Fibroblast of skin of left quadriceps (primary cell): ENCODE measurements at regions not wholly inside any gene's neighbourhood (a gene's known extent, or its start where the extent isn't known, plus 50 kb on each side); places are given as distances from the start of the nearest gene placed in this dataset.
"Not testable (repeated sequence)": the region's sequence is repeated elsewhere in the genome, so short reads cannot be mapped to it uniquely, and the experiment has no call there.

ENCODE experiments used
- DNase-seq, 2 experiments: peaks; one replicate each; pipeline ENCODE4 v3.0.0-alpha.2; 2013; ENCODE audit warnings: low read depth in 2 of 2

DNA sequence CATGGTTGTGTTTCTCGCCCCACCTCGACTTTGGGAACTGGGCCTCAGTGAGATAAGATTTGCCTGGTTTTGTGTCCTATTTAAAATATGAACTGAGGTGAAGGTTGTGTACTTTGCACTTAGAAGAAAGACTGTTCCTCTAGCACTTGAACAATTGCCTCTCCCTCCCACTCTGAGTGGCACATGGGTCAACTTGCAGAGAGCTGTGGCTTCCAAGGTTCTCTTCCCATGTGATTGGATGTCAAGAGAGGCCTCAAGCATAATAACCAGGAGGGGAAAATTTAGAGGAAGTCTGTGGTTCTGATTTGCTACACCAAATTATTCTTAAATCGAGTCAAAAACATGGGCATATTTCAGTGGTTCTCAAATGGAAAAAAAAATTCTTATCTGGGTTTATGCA, 329.2 kb downstream of the HS3ST3B1 start:
- DNase-seq, result no peak

DNA sequence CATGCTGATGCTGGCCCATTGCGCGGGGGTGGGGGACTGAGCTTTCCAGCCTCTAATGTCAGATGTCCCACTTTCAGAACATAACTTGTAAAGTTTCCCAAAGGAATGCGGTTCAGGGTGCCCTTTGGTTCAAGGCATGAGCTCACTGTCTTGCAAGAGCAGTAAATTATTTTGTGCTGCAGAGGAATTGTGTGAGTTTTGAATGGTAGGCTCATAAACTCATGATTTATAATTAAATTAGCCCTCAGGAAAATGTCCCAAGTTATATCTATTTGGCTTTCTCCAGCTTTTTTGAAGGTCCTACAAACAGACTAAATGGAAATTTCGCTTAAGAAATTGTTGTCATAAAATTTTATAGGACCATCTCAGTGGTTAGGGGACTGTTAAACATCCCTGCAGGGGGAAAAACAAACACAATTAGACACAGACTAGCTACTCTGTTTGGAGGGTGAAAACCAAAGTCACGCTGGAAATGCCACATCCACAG, 321.8 kb downstream of the HS3ST3B1 start:
- DNase-seq, result peak; percentile 32 to 40

DNA sequence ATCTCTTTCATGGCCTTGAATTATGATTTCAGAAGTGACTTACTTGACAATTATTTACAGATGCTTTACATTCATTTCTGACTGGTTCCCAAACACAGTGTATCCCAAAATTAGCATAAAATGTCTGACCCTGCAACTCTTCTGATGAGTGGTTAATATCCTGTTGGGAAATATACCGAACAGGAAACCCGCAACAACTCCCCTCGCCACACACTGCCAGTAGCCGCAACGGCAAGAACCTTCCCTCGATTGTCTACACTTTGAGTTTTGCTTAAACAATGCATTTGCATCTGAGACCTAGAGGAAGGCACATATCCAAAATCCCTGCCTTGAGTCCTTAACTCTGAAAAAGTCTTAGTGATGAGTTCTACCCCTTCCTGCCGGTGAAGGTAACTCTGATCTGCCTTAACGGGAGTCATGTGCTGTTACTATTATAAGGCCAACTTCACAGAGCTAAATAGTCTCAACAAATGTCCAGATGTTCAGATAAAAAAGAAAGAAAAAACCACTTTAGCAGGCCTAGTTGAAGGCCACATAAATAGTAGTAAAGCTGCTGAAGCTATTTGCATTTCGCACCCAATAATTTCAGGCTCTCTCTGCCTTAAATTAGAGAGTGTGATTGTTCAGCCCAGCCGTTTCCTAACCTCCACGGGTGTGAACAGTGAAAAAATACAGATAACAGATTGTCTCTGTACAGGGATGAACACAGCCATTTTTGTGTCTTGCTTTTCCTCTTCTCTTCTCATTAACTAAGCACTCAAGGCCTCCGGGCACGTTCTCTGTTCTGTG, 321.1 kb downstream of the HS3ST3B1 start:
- peak; percentile 2 to 9 for DNase-seq

GRCh38 chr17:14619821-14620220, 318.9 kb downstream of the HS3ST3B1 start:
- no peak for DNase-seq

DNA sequence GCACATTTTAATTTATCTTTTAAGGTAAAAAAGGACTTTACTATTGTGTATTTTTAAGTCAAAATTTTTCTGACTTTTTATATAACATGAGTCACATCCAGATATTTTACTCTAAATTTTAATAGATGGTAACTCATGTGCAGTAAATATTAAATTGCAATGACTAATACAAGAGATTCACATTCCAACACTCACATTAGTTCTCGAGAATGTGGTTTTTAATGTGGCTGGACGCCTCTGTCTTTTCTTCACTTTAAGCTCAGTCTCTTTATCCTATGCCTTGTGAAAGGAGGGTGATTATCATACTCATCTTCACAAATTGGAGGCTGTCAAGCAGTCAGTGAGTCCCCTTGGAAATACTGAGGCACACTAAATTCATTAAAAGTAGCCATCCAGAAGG, 315.6 kb downstream of the HS3ST3B1 start:
- peak; percentile 59 to 60 for DNase-seq

GRCh38 chr17:14605267-14605599, 304.4 kb downstream of the HS3ST3B1 start:
- DNase-seq, result no peak

GRCh38 chr17:14604591-14605266, 303.8 kb downstream of the HS3ST3B1 start:
- DNase-seq, result no peak

DNA sequence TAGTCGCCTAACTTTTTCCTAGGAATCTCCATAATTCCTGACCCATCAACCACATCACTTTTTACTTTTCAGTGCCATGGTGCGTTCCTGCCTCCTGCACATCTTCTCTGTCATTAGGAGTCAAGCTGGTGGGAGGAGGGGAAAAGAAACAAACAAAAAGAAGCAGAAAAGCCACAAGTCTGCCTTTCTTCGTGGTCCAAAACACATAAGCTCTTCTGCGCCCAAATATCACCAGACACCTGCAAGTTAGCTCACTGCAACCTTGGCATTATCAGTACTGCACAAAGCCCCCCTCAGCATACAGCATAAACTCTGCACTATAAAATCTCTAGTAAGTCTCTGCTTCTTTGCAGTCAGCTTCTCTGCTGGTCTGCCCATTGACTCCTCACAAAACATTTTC, 295.3 kb downstream of the HS3ST3B1 start:
- DNase-seq, result no peak

DNA sequence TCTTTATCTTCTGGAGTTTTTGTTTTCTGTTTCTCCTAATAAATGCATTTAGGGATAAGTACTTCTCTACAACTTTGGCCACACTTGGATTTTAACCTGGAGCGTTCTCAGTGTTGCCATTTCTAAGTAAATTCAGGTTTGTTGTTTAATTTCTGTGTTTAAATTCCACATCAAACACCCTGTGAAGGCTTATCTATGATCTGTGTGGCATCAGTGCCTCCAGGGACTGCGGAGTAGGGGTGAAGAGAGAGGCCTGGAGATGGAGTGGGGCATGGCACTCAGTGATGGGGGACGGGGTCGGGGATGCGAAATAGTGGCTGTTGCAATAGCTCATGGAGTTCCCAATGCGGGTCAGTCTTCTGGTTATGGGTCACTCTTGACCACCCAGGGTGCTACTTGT, 294.8 kb downstream of the HS3ST3B1 start:
- no peak for DNase-seq

DNA sequence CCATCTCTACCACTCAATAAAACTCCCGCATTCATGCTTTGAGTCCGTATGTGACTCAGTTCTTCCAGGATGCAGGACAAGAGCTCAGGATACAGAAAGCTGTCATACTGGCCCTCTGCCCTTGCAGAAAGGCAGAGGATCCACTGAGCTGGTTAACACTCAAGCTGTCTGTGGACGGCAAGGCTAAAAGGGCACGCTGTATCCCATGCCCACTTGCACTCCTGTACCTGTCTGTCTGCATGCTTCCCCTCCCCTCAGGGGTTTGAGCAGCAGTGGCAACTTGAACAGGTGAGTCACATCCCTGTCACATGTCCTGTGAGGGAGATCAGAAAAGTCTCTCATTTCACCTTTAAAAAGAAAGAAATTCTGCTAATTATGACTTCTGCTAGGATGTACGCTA, 293.8 kb downstream of the HS3ST3B1 start:
- no peak for DNase-seq

- DNase-seq, result no peak
Measured at GRCh38 chr17:14593956-14594355, 293.1 kb downstream of the HS3ST3B1 start.

DNA sequence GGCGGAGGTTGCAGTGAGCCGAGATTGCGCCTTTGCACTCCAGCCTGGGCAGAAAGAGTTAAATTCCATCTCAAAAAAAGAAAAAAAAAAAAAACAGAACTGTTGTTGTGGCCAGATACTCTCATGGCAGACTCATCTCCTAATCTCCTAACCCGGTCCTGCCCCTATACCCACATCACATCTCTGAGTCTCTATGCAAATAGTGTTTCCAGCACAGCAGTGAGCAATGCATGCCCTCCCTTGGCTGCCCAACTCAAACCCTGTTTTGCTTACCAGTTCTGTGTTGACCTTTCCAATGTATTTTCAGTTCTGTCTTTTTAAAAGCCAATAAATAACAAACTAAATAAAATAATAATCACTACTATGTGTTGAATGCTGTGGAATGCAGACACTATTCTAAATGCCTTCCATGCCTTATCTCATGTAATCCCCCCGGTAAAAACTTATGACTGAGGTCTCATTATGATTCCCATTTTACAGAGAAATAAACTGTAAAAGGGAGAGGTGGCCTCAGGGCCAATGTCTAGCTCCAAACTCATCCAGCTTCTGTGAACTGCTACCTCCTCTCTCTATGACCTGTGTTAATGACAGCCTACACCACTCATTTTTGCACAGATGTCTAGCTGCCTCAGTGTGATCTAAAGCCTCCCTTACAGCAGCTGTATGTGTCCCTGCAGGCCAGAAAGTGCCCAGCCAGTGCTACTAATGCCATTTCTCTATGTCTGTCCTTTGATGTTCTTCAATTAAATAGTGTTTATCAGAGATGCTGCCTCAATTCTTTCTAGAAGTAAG, 289.8 kb downstream of the HS3ST3B1 start:
- DNase-seq, result no peak

- DNase-seq, result no peak
Measured at GRCh38 chr17:14585099-14585498, 284.2 kb downstream of the HS3ST3B1 start.

- no peak for DNase-seq
Measured at GRCh38 chr17:14582996-14583395, 282.1 kb downstream of the HS3ST3B1 start.

DNA sequence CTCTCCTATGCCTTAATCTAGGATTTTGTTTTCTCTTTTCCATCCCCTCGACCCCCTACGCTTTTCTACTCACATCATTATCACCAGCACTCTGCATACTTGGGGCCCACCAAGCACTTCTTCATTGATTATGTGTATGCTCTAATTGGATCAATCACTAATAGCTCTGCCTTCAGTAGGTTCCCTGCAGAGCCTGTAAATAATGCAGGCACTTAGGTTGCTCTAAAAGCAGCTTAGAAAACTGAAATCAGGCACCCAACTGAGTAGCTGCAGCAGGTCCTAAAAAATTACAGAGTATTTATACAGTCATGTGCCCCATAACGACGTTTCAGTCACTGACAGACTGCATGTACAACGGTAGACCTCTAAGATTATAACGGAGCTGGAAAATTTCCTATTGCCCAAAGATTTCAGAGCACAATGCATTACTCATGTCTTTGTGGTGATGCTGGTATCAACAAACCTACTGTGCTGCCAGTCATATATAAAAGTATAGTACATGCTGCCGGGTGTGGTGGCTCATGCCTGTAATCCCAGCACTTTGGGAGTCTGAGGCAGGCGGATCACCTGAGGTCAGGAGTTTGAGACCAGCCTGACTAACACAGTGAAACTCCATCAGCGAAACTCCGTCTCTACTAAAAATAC, 280.4 kb downstream of the HS3ST3B1 start:
- no peak for DNase-seq

- no peak for DNase-seq
Measured at GRCh38 chr17:14580499-14580898, 279.6 kb downstream of the HS3ST3B1 start.

- DNase-seq, result no peak
Measured at GRCh38 chr17:14579716-14580115, 278.8 kb downstream of the HS3ST3B1 start.

DNA sequence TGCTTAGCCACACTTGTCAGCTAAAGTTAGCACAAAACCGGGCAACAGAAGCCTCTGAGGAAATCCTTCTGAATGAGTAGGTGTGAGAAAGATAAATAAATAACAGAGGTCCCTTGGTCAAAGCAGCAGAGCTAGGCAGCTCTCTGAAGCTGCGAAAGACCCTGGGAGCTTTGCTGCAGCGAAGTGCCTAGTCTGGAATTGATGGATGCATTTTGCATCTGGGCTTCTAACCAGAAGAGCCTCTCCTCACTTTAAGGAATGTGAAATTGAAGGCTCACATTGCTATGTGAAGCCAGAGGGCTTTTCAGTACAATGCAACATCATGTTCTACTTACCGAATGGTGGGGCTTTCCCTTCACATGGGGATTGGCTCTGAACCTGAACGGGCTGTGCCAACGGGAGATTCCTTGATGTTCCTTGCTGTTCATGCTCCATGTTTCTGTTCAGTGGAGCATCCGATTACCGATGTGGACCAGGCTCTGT, 274.6 kb downstream of the HS3ST3B1 start:
- DNase-seq, result peak in 1 of 2 experiments; percentile 18

DNA sequence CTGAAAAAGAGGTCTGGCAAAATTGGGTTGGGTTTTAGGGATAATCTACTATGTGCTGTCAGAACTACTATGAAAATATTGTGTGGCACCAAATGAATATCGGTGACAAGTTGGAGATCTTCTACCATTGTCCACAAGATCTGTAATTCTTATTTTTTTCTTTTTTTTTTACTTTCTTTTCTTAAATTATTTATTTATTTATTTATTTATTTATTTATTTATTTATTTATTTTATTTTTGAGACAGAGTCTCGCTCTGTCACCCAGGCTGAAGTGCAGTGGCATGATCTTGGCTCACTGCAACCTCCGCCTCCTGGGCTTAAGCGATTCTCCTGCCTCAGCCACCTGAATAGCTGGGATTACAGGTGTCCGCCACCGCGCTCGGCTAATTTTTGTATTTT, 259.4 kb downstream of the HS3ST3B1 start:
- DNase-seq, result not testable (repeated sequence)

DNA sequence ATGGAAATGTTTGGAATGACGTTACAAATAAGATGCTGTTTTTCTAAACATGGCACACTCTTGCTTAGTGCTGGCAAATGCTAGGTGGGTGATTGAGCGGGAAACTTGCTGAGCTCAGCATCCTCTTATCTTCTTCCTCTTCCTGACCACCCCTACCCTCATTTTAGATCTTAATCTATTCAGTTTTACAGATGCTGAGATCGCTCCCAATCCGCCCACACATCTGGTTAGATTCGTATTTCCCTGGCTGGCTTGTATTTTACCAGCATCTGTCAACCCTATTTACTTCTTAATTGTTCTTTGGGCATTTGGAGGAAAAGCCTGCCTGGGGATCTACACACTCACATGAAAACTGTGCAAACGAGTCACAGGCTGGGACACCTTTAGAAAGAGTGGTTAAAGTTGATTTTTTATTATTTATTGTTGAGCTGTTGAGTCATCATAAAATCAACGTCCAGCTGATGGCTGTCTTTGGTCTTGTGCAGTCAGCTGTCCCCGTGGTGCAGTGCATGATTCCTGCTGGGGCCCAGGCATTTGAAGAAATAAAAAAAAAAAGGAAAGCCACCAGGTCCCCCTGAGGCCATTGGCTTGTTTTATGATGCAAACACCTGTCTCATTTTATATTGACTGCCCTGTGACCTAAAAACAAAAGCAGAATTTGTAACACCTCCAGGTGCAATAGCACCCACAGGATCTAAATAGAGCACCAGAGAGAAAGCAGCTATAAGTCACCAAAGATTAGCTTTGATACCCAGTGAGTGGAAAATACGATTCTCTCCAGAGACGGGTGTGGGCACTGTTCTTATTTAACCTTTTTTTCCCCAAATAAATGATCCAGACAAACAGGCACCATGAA, 258.6 kb downstream of the HS3ST3B1 start:
- no peak for DNase-seq

- no peak for DNase-seq
Measured at GRCh38 chr17:14557480-14557879, 256.6 kb downstream of the HS3ST3B1 start.
